ENCODE measurements at regions not wholly inside any gene's neighbourhood (a gene's known extent, or its start where the extent isn't known, plus 50 kb on each side); places are given as distances from the start of the nearest gene placed in this dataset.
"Not testable (repeated sequence)": the region's sequence is repeated elsewhere in the genome, so short reads cannot be mapped to it uniquely, and the experiment has no call there.

DNA sequence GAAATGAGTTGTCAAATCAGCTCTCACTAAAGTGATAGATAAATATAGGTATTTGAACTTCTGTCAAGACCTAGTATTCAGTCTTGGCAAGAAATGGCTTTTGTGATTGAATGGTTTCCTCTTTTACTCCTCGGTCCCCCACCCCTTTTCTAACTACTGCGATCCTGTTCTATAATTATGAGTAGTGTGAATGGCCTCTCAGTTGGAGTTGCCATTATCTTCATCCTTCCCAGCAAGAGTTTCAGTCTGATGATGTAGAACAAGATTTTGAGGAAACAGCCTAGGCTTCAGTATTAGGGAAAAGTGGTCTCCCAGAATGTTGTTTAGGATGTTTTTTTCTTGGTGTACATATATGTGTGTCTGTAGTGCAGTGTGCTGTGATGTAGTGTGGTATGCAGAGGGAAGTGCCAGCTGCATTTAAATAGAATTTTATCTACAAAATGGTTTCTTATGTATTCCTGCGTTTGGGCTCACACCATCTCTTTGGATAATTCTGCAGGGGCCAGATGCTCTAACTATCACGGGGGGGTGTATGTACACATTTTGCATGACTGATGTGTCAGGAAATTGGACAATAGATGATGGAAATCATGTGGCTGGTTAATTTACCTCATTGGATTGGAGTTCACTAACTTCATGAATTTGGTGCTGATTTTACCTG, 180.1 kb upstream of the MMS22L start:
- Mint-ChIP-seq H3K27me3 (no peaks in the 10 kb centered on the region), H3K9me3 (no peaks in the 10 kb centered on the region), H3K36me3 (ENCODE audit: low read depth) (no peaks in the 10 kb centered on the region), H3K27ac (no peak overlapping the region), H3K4me1 (ENCODE audit: low read depth) (no peaks in the 10 kb centered on the region), H3K4me3 (no peak overlapping the region)
- intact Hi-C loops (cut with micrococcal nuclease), result no loop called here

DNA sequence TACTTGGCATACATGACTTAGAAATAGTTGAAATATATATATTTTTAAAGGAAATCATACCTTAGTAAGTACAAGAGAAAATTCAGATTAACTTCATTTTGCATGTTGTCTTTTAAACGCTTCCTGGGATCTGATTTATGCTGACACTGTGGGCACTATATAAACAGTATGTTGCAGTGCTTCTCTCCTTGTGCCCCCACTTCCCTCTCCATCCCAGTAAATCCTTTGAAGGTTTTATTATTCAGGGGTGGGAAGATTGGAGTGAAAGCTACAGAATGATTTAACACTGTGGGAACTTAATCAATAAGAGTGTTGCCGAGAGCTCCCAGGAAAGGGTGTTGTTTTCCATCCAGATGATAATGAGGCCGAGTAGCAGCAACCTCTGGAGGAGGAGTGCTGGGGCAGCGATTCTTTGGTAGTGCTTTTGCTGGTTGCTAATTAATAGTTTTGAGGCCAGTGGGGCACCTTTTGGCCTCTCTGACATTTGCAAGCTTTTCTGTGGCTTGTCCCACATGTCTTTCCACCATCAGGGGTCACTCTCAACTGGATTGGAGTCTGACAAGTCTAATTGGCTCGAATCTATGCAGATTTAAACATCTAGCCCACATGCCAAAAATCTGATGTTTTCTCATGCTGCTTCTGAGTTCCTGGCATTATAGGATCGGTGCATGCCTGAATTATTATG, 183.0 kb upstream of the MMS22L start:
- Mint-ChIP-seq H3K4me3 (no peak overlapping the region), H3K27me3 (no peaks in the 10 kb centered on the region), H3K4me1 (ENCODE audit: low read depth) (no peaks in the 10 kb centered on the region), H3K9me3 (no peaks in the 10 kb centered on the region), H3K27ac (no peak overlapping the region), H3K36me3 (ENCODE audit: low read depth) (no peaks in the 10 kb centered on the region)
- intact Hi-C loops (cut with micrococcal nuclease), result no loop called here

- Mint-ChIP-seq H3K9me3 (no peaks in the 10 kb centered on the region), H3K27ac (no peak overlapping the region)
Observed at GRCh38 chr6:97468981-97469380, 186.0 kb upstream of the MMS22L start.

DNA sequence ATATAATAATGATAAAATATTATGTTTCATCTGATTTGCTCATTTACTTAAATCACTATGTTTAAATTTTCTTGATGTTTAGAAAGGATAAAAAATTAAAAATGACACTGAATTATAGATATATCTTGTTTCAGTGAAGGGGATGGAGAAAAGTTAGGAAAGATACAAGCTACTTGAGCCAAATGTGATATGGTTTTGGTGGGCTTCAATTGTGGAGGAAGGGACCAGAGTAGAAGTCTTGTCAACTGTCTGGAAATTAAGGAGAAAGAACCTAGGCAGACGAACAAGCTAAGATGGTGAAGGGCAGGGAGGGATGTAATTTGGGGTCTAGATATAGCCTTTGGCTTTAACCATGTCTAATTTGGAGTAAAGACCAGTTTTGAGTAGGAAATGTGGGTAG, 186.4 kb upstream of the MMS22L start:
- Mint-ChIP-seq H3K4me3 (no peak overlapping the region), H3K9me3 (no peaks in the 10 kb centered on the region), H3K27me3 (no peaks in the 10 kb centered on the region), H3K27ac (no peak overlapping the region), H3K4me1 (ENCODE audit: low read depth) (no peaks in the 10 kb centered on the region), H3K36me3 (ENCODE audit: low read depth) (no peaks in the 10 kb centered on the region)
- intact Hi-C loops (cut with micrococcal nuclease), result no loop called here

More at GRCh38 chr6:97468981-97469380, 186.0 kb upstream of the MMS22L start:
- no peak overlapping the region for H3K4me3 Mint-ChIP-seq
- H3K36me3 Mint-ChIP-seq (ENCODE audit: low read depth), result no peaks in the 10 kb centered on the region
- H3K27me3 Mint-ChIP-seq, result no peaks in the 10 kb centered on the region
- H3K4me1 Mint-ChIP-seq (ENCODE audit: low read depth), result no peaks in the 10 kb centered on the region
- intact Hi-C loops (cut with micrococcal nuclease), result no loop called here

- intact Hi-C loops (cut with micrococcal nuclease), result no loop called here
- no peaks in the 10 kb centered on the region for H3K36me3 Mint-ChIP-seq (ENCODE audit: low read depth)
- H3K27me3 Mint-ChIP-seq, result no peaks in the 10 kb centered on the region
- no peaks in the 10 kb centered on the region for H3K9me3 Mint-ChIP-seq
- no peak overlapping the region for H3K27ac Mint-ChIP-seq
- no peaks in the 10 kb centered on the region for H3K4me1 Mint-ChIP-seq (ENCODE audit: low read depth)
- no peak overlapping the region for H3K4me3 Mint-ChIP-seq
Observed at GRCh38 chr6:97470322-97470721, 187.3 kb upstream of the MMS22L start.

DNA sequence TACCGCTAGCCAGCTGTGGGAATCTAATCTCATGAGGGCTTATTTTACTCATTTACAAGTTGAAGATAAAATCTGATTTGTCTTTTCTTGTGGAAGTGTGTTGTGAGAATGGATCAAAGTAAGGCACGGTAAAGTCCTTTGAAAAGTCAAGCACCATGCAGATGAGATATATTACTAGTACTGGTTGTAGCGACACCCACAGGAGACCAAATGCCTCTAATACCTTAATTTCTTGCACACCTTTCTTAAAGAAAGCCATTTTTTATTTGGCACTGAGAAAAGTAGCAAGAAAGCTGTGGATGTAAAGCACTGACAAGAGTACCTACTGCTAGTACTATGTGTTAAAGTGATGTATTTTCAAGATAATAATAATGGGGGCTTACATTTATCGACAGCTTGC, 191.0 kb upstream of the MMS22L start:
- no peaks in the 10 kb centered on the region for H3K9me3 Mint-ChIP-seq
- intact Hi-C loops (cut with micrococcal nuclease), result no loop called here
- no peaks in the 10 kb centered on the region for H3K27me3 Mint-ChIP-seq
- H3K4me1 Mint-ChIP-seq (ENCODE audit: low read depth), result no peaks in the 10 kb centered on the region
- no peak overlapping the region for H3K27ac Mint-ChIP-seq
- H3K36me3 Mint-ChIP-seq (ENCODE audit: low read depth), result no peaks in the 10 kb centered on the region
- H3K4me3 Mint-ChIP-seq, result no peak overlapping the region

GRCh38 chr6:97497713-97498331, 214.8 kb upstream of the MMS22L start:
- Mint-ChIP-seq H3K27me3 (peaks cover 5% of the 10 kb centered on the region), H3K4me3 (no peak overlapping the region), H3K9me3 (no peaks in the 10 kb centered on the region), H3K27ac (no peak overlapping the region), H3K36me3 (ENCODE audit: low read depth) (no peaks in the 10 kb centered on the region), H3K4me1 (ENCODE audit: low read depth) (no peaks in the 10 kb centered on the region)
- intact Hi-C loops (cut with micrococcal nuclease), result loop anchor here (1.0 to 10.0 kb wide), 3 partner anchors 303 to 1621 kb away; no protein-coding TSS in a partner anchor

- H3K9me3 Mint-ChIP-seq, result no peaks in the 10 kb centered on the region
- H3K27me3 Mint-ChIP-seq, result peaks cover 5% of the 10 kb centered on the region
- H3K27ac Mint-ChIP-seq, result no peak overlapping the region
- no peak overlapping the region for H3K4me3 Mint-ChIP-seq
- no peaks in the 10 kb centered on the region for H3K4me1 Mint-ChIP-seq (ENCODE audit: low read depth)
- intact Hi-C loops (cut with micrococcal nuclease), result no loop called here
- H3K36me3 Mint-ChIP-seq (ENCODE audit: low read depth), result no peaks in the 10 kb centered on the region
Observed at GRCh38 chr6:97501853-97502252, 218.8 kb upstream of the MMS22L start.

DNA sequence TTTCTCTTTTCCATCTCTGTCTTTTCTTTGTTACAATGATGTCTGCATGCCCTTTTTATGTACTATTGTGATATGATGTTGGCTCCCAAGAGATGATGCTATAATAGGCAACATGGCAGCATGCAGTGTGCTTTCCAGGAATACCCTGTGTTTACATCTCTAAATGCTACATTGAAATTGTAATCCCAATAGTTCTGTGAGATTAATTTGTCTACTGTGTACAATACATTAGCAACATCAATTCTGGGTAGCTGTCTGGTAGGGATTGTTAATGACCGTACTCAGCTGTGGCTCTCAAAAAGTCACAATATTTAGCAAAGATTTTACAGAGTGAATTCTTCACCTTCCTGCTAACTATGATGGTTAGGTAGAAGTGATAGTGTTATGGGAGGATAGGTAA, 225.6 kb upstream of the MMS22L start:
- intact Hi-C loops (cut with micrococcal nuclease), result no loop called here
- H3K9me3 Mint-ChIP-seq, result peaks cover 3% of the 10 kb centered on the region

GRCh38 chr6:97513260-97513659, 230.2 kb upstream of the MMS22L start:
- H3K4me1 Mint-ChIP-seq (ENCODE audit: low read depth); intact Hi-C loops (cut with micrococcal nuclease); H3K36me3 Mint-ChIP-seq (ENCODE audit: low read depth); H3K27ac Mint-ChIP-seq; H3K27me3 Mint-ChIP-seq; H3K4me3 Mint-ChIP-seq: not testable (repeated sequence)
- H3K9me3 Mint-ChIP-seq, result peaks cover 14% of the 10 kb centered on the region

More for the DNA sequence above, 225.6 kb upstream of the MMS22L start:
- no peaks in the 10 kb centered on the region for H3K27me3 Mint-ChIP-seq
- no peaks in the 10 kb centered on the region for H3K4me1 Mint-ChIP-seq (ENCODE audit: low read depth)
- H3K36me3 Mint-ChIP-seq (ENCODE audit: low read depth), result no peaks in the 10 kb centered on the region
- no peak overlapping the region for H3K4me3 Mint-ChIP-seq
- H3K27ac Mint-ChIP-seq, result no peak overlapping the region

DNA sequence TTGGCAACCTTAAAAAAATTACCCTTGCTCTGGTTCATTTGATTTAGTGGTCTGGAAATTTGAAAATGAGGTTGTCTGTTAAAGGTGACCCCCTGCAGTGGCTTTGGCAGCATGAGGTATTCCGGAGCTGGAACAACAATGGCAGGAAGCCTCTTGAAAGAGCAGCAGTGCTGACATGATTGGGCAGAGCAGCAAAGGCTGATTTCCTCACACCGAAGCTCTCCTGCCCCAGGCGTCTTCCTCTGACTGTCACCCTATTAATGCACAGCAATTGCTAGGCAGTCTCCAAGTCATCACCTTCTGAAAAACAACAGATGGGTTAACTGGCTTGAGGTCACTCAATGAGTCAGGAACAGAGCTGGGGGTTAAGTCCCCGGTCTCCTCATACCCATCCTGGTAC, 241.8 kb upstream of the MMS22L start:
- no peak overlapping the region for H3K27ac Mint-ChIP-seq
- no peaks in the 10 kb centered on the region for H3K27me3 Mint-ChIP-seq
- intact Hi-C loops (cut with micrococcal nuclease), result no loop called here
- H3K4me3 Mint-ChIP-seq, result no peak overlapping the region
- H3K4me1 Mint-ChIP-seq (ENCODE audit: low read depth), result no peaks in the 10 kb centered on the region
- no peaks in the 10 kb centered on the region for H3K36me3 Mint-ChIP-seq (ENCODE audit: low read depth)
- no peaks in the 10 kb centered on the region for H3K9me3 Mint-ChIP-seq

DNA sequence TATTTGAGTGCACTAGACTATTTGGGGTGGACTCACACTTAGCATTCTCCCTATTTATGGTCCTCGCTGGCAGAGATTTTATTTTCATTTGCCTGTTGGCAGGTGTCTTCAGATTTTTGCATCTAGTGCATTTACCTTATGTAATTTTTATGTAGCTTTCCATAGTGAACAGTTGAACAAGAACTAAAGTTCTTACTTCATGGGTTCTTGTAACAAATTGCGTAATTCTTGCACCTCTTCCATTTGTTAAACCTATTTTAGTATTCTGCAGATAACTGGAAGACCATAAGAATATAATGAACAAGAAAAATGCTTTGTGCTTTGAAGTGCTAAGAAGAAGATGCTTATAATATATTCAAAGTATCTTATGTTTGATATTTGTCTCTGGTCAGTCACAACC, 252.8 kb upstream of the MMS22L start:
- no peaks in the 10 kb centered on the region for H3K27me3 Mint-ChIP-seq

DNA sequence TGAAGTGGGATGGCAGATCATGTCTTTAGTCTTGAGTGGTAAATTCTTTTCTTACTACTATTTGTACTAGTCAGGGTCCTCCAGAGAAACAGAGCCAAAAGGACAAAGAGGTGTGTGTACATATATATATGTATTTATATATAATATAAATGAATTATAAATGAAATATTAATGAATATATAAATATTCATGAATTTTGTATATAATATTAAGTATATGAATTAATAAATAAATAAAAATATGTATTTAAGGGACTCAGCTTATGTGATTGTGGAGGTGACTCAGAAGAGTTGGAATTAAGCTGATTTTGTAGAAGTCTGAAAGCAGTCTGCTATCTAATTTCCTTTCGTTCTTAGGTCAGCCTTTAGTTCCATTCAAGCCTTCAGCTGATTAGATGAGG, 265.3 kb upstream of the MMS22L start:
- Mint-ChIP-seq H3K27ac (no peak overlapping the region), H3K36me3 (ENCODE audit: low read depth) (no peaks in the 10 kb centered on the region), H3K4me1 (ENCODE audit: low read depth) (no peaks in the 10 kb centered on the region), H3K9me3 (peaks cover 21% of the 10 kb centered on the region), H3K27me3 (no peaks in the 10 kb centered on the region), H3K4me3 (no peak overlapping the region)
- intact Hi-C loops (cut with micrococcal nuclease), result no loop called here

More for the DNA sequence above, 252.8 kb upstream of the MMS22L start:
- H3K36me3 Mint-ChIP-seq (ENCODE audit: low read depth), result no peaks in the 10 kb centered on the region
- no peaks in the 10 kb centered on the region for H3K9me3 Mint-ChIP-seq
- intact Hi-C loops (cut with micrococcal nuclease), result no loop called here
- H3K4me1 Mint-ChIP-seq (ENCODE audit: low read depth), result no peaks in the 10 kb centered on the region
- H3K4me3 Mint-ChIP-seq, result no peak overlapping the region
- H3K27ac Mint-ChIP-seq, result no peak overlapping the region

DNA sequence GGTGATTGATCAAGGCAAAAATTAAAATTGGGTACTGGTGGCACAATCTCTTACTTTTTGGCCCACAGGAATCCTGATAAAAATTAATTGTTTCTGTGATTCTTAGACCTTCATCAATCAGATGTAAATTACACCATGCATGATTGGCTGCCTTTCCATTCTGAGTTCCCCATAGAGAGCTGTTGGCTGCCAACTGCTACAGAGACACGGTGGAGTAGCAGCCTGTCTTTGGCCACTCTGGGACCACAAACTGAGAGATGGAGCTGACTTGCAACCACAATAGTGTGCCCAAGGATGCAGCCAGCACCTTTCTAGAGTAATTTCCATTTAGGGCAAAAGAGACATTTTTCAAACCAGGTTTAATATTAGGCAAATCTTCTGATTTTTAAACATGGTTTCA, 274.3 kb upstream of the MMS22L start:
- no peaks in the 10 kb centered on the region for H3K36me3 Mint-ChIP-seq (ENCODE audit: low read depth)
- intact Hi-C loops (cut with micrococcal nuclease), result no loop called here
- no peak overlapping the region for H3K27ac Mint-ChIP-seq
- no peaks in the 10 kb centered on the region for H3K4me1 Mint-ChIP-seq (ENCODE audit: low read depth)
- no peaks in the 10 kb centered on the region for H3K9me3 Mint-ChIP-seq
- no peaks in the 10 kb centered on the region for H3K27me3 Mint-ChIP-seq
- no peak overlapping the region for H3K4me3 Mint-ChIP-seq
